SK-N-SH (cell line): ENCODE measurements at regions not wholly inside any gene's neighbourhood (a gene's known extent, or its start where the extent isn't known, plus 50 kb on each side); places are given as distances from the start of the nearest gene placed in this dataset.
A peak's percentile ranks its signal among the peaks of the same experiment; 100 is the strongest.

Experiments used
- CTCF ChIA-PET: fragments of 300-600, 350-600 bp; formaldehyde crosslinking; extraction: SDS; loops from one replicate; lab custom pipeline; 2021; lab: Yijun Ruan, JAX
- POLR2A ChIA-PET: fragments of 350-600 bp; sonication (Branson Sonifier 250); formaldehyde crosslinking; extraction: SDS; loops from one replicate; lab custom pipeline; 2020; ENCODE audit warnings: antibody characterized with exemption, inconsistent platforms; lab: Yijun Ruan, JAX
- DNase-seq: peaks from one replicate; pipeline ENCODE4 v3.0.0; 2012
- H2AFZ ChIP-seq: fragments of 200-600 bp; sonication (generic); 2 replicates; pipeline ENCODE4 v1.8.1; 2016; ENCODE audit warnings: antibody characterized with exemption, mild to moderate bottlenecking, low read depth
- H3F3A ChIP-seq: fragments of 200-600 bp; sonication (generic); replicated peaks from 2 replicates; pipeline ENCODE3; 2016; ENCODE audit warnings: antibody characterized with exemption, mild to moderate bottlenecking; ENCODE audit not compliant: insufficient read depth
- H3K27ac ChIP-seq, 2 experiments: fragments of 200-500 bp in 1 of 2; fragments of 200-600 bp in 1 of 2; sonication (Bioruptor generic) in 1 of 2; sonication (generic), shearing (Covaris generic) in 1 of 2; 2 replicates each; pipeline versions ENCODE4 v1.5.1 to v1.6.1; 2014 to 2016; ENCODE audit warnings: low read depth in 2 of 2, inconsistent platforms in 1 of 2, low read length in 1 of 2, mild to moderate bottlenecking in 1 of 2, mixed read lengths in 1 of 2
- H3K27me3 ChIP-seq: fragments of 200-600 bp; sonication (generic), shearing (Covaris generic); 2 replicates; pipeline ENCODE4 v1.6.1; 2016; ENCODE audit warnings: mixed run types; ENCODE audit not compliant: insufficient read depth
- H3K36me3 ChIP-seq, 2 experiments: fragments of 200-500 bp in 1 of 2; fragments of 200-600 bp in 1 of 2; sonication (Bioruptor generic) in 1 of 2; sonication (generic) in 1 of 2; replicated peaks in 1 of 2; 2 replicates each; pipeline versions ENCODE3 to v1.5.1; 2014 to 2016; ENCODE audit warnings: low read length in 1 of 2, mild to moderate bottlenecking in 1 of 2; ENCODE audit not compliant: insufficient read depth in 2 of 2, control insufficient read depth in 1 of 2
- H3K4me1 ChIP-seq, 2 experiments: fragments of 200-500 bp in 1 of 2; fragments of 200-600 bp in 1 of 2; sonication (Bioruptor generic) in 1 of 2; sonication (generic), shearing (Covaris generic) in 1 of 2; 2 replicates each; pipeline versions ENCODE4 v1.5.1 to v1.6.1; 2014 to 2016; ENCODE audit warnings: low read depth in 1 of 2, low read length in 1 of 2, mixed run types in 1 of 2; ENCODE audit not compliant: insufficient read depth in 2 of 2, control insufficient read depth in 1 of 2
- H3K4me2 ChIP-seq: fragments of 200-600 bp; sonication (generic), shearing (Covaris generic); 2 replicates; pipeline ENCODE4 v1.6.1; 2017; ENCODE audit warnings: mixed run types
- H3K4me3 ChIP-seq, 2 experiments: fragments of 200-500 bp in 1 of 2; fragments of 200-600 bp in 1 of 2; sonication (Bioruptor generic) in 1 of 2; sonication (generic), shearing (Covaris generic) in 1 of 2; 2 replicates each; pipeline versions ENCODE4 v1.5.1 to v1.8.1; 2014 to 2016; ENCODE audit warnings: low read depth in 2 of 2, inconsistent platforms in 1 of 2, low read length in 1 of 2, mild to moderate bottlenecking in 1 of 2, mixed read lengths in 1 of 2, moderate library complexity in 1 of 2
- H3K79me2 ChIP-seq: fragments of 200-600 bp; sonication (generic); 2 replicates; pipeline ENCODE4 v1.8.1; 2017; ENCODE audit warnings: mild to moderate bottlenecking; ENCODE audit not compliant: insufficient read depth
- H3K9ac ChIP-seq: fragments of 200-600 bp; sonication (generic); 2 replicates; pipeline ENCODE4 v1.6.1; 2017; ENCODE audit warnings: mixed run types
- H3K9me2 ChIP-seq: fragments of 200-600 bp; sonication (generic); 2 replicates; pipeline ENCODE4 v1.6.1; 2017; ENCODE audit warnings: mixed run types
- H3K9me3 ChIP-seq: fragments of 200-600 bp; sonication (generic); 2 replicates; pipeline ENCODE4 v1.6.1; 2017; ENCODE audit warnings: mixed run types, mild to moderate bottlenecking, moderate library complexity
- H4K20me1 ChIP-seq: fragments of 200-600 bp; sonication (generic); 2 replicates; pipeline ENCODE4 v1.6.1; 2017; ENCODE audit warnings: mild to moderate bottlenecking, mixed run types; ENCODE audit not compliant: insufficient read depth
- CHD2 ChIP-seq: fragments of 150-350 bp; IDR thresholded peaks from 2 replicates; pipeline ENCODE4 v1.6.1; 2018; ENCODE audit warnings: low read length; ENCODE audit not compliant: partially characterized antibody
- ELF1 ChIP-seq: IDR thresholded peaks from 2 replicates; pipeline ENCODE4 v1.4.0; 2012
- EZH2phosphoT487 ChIP-seq: fragments of 200-600 bp; sonication (generic); IDR thresholded peaks from 2 replicates; pipeline ENCODE4 v1.6.1; 2017; ENCODE audit warnings: low read depth, mixed run types, mild to moderate bottlenecking, antibody characterized with exemption, moderate library complexity, borderline replicate concordance
- FOSL2 ChIP-seq: IDR thresholded peaks from 2 replicates; pipeline ENCODE4 v1.4.0; 2012; ENCODE audit warnings: low read depth, mild to moderate bottlenecking, moderate library complexity, borderline replicate concordance
- FOXJ3 ChIP-seq: sonication (generic); formaldehyde crosslinking; IDR thresholded peaks from 2 replicates; pipeline ENCODE4 v1.5.1; 2020; ENCODE audit warnings: mild to moderate bottlenecking, missing genetic modification reagents
- FOXM1 ChIP-seq: IDR thresholded peaks from 2 replicates; pipeline ENCODE4 v1.4.0; 2012; ENCODE audit warnings: low read depth, mild to moderate bottlenecking
- NFIC ChIP-seq: IDR thresholded peaks from 2 replicates; pipeline ENCODE4 v1.4.0; 2012; ENCODE audit warnings: borderline replicate concordance
- NRF1 ChIP-seq: IDR thresholded peaks from 2 replicates; pipeline ENCODE4 v1.6.1; 2012; ENCODE audit warnings: low read depth, mild to moderate bottlenecking, low read length
- POLR2AphosphoS5 ChIP-seq: IDR thresholded peaks from 2 replicates; pipeline ENCODE4 v1.6.1; 2012; ENCODE audit warnings: low read depth, low read length
- RAD21 ChIP-seq: IDR thresholded peaks from 2 replicates; pipeline ENCODE4 v1.6.1; 2012; ENCODE audit warnings: mild to moderate bottlenecking, low read length
- RCOR1 ChIP-seq: fragments of 150-350 bp; IDR thresholded peaks from 2 replicates; pipeline ENCODE4 v1.6.1; 2017; ENCODE audit warnings: antibody characterized with exemption, low read length
- RFX5 ChIP-seq: IDR thresholded peaks from 2 replicates; pipeline ENCODE4 v1.6.1; 2012; ENCODE audit warnings: mild to moderate bottlenecking, improper control_type of control experiment, low read length
- RXRA ChIP-seq: IDR thresholded peaks from 2 replicates; pipeline ENCODE4 v1.4.0; 2012; ENCODE audit warnings: low read depth, mild to moderate bottlenecking, borderline replicate concordance
- SIN3A ChIP-seq: IDR thresholded peaks from 2 replicates; pipeline ENCODE4 v1.6.1; 2012; ENCODE audit warnings: low read depth, mild to moderate bottlenecking, low read length, moderate library complexity, borderline replicate concordance
- TCF12 ChIP-seq: IDR thresholded peaks from 2 replicates; pipeline ENCODE4 v1.4.0; 2012
- TEAD4 ChIP-seq: IDR thresholded peaks from 2 replicates; pipeline ENCODE4 v1.4.0; 2012; ENCODE audit warnings: mild to moderate bottlenecking, borderline replicate concordance; ENCODE audit not compliant: insufficient read depth
- WGBS: methylation state at CpG from one replicate; pipeline ENCODE4 v1.1.6; 2017; ENCODE audit warnings: low lambda C conversion rate; 5-methylcytosine and 5-hydroxymethylcytosine counted together
- TF ChIP-seq, protein P1 (sequence below): IDR thresholded peaks from 2 replicates; pipeline ENCODE4 v1.6.1; 2012; ENCODE audit warnings: mild to moderate bottlenecking, low read depth, low read length, moderate library complexity
- TF ChIP-seq, protein P2 (sequence below): fragments of 150-350 bp; IDR thresholded peaks from 2 replicates; pipeline ENCODE4 v1.6.1; 2017; ENCODE audit warnings: antibody characterized with exemption, low read length, low read depth, borderline replicate concordance
- TF ChIP-seq, protein P3 (sequence below): IDR thresholded peaks from 2 replicates; pipeline ENCODE4; 2012
- TF ChIP-seq, protein P4 (sequence below): IDR thresholded peaks from 2 replicates; pipeline ENCODE4 v1.4.0; 2012; ENCODE audit warnings: low read depth
- TF ChIP-seq, protein P5 (sequence below): fragments of 150-350 bp; IDR thresholded peaks from 2 replicates; pipeline ENCODE4 v1.6.1; 2016; ENCODE audit warnings: mild to moderate bottlenecking, low read depth, low read length

DNA sequence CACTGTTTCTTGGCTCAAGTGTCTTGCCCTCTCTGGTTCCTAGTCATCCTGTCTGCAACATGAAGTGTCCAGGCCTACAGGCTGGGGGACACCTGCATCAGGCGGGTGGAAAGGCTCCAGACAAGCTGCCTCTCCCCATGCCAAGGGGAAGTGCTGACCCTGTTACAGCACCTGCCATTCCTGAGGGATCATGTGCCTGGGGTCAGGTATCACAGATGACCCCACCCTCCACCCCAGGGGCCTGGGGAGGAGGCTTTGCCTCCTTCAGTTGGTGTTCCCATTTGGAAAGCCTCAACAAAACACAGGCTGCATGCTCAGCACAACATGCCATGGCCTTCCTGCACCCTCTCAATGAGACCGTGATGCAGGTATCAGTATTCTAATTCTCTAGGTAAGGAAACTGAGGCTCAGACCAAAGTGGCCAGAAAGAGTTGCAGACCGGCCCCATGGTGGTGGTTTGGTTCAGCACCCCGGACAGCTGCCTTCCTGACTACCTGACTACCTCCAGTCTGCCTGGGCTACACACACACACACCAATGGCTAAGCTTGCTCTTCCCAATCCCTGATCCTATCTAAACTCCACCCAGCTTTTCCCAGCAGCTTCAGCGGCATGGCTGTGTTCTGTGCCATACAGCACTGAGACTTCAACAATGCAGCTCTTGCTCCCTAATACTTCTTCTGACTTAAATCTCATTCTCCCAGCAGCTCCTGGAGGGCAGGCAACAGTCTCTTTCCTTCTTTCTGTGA is 69.7 kb upstream of the LINGO1 start:
- no peak overlapping the region for H3K4me2 ChIP-seq
- ChIA-PET POLR2A (no interaction called here), CTCF (interaction anchor here (1.1 kb wide), 1 partner anchor 53 kb away, joined by 5 read pairs; no protein-coding TSS in a partner anchor)
- no peaks in the 10 kb centered on the region for H3K9me2 ChIP-seq
- no peaks in the 10 kb centered on the region for H3K36me3 ChIP-seq
- no peak overlapping the region for H3K27ac ChIP-seq
- no peak for DNase-seq
- no peaks in the 10 kb centered on the region for H3K9me3 ChIP-seq
- no peaks in the 10 kb centered on the region for H3K4me1 ChIP-seq
- H3K27me3 ChIP-seq, result 0 out of 2 replicates have a peak, but pooled peaks cover 4% of the 10 kb centered on the region
- H3K79me2 ChIP-seq, result no peaks in the 10 kb centered on the region
- WGBS, result 35% methylated on average over 2 of the region's 5 CpGs
- no peak overlapping the region for H3K9ac ChIP-seq
- H4K20me1 ChIP-seq, result no peaks in the 10 kb centered on the region
- TF ChIP-seq, protein P1, sequence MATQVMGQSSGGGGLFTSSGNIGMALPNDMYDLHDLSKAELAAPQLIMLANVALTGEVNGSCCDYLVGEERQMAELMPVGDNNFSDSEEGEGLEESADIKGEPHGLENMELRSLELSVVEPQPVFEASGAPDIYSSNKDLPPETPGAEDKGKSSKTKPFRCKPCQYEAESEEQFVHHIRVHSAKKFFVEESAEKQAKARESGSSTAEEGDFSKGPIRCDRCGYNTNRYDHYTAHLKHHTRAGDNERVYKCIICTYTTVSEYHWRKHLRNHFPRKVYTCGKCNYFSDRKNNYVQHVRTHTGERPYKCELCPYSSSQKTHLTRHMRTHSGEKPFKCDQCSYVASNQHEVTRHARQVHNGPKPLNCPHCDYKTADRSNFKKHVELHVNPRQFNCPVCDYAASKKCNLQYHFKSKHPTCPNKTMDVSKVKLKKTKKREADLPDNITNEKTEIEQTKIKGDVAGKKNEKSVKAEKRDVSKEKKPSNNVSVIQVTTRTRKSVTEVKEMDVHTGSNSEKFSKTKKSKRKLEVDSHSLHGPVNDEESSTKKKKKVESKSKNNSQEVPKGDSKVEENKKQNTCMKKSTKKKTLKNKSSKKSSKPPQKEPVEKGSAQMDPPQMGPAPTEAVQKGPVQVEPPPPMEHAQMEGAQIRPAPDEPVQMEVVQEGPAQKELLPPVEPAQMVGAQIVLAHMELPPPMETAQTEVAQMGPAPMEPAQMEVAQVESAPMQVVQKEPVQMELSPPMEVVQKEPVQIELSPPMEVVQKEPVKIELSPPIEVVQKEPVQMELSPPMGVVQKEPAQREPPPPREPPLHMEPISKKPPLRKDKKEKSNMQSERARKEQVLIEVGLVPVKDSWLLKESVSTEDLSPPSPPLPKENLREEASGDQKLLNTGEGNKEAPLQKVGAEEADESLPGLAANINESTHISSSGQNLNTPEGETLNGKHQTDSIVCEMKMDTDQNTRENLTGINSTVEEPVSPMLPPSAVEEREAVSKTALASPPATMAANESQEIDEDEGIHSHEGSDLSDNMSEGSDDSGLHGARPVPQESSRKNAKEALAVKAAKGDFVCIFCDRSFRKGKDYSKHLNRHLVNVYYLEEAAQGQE, result peak; percentile 95
- no peak for TF ChIP-seq ELF1
- TF ChIP-seq, protein P2, sequence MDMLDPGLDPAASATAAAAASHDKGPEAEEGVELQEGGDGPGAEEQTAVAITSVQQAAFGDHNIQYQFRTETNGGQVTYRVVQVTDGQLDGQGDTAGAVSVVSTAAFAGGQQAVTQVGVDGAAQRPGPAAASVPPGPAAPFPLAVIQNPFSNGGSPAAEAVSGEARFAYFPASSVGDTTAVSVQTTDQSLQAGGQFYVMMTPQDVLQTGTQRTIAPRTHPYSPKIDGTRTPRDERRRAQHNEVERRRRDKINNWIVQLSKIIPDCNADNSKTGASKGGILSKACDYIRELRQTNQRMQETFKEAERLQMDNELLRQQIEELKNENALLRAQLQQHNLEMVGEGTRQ, result no peak
- TF ChIP-seq, protein P3, sequence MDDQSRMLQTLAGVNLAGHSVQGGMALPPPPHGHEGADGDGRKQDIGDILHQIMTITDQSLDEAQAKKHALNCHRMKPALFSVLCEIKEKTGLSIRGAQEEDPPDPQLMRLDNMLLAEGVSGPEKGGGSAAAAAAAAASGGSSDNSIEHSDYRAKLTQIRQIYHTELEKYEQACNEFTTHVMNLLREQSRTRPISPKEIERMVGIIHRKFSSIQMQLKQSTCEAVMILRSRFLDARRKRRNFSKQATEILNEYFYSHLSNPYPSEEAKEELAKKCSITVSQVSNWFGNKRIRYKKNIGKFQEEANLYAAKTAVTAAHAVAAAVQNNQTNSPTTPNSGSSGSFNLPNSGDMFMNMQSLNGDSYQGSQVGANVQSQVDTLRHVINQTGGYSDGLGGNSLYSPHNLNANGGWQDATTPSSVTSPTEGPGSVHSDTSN, result no peak
- no peak for TF ChIP-seq FOXM1
- H3F3A ChIP-seq, result no peaks in the 10 kb centered on the region
- no peak overlapping the region for H2AFZ ChIP-seq
- no peak overlapping the region for H3K4me3 ChIP-seq

DNA sequence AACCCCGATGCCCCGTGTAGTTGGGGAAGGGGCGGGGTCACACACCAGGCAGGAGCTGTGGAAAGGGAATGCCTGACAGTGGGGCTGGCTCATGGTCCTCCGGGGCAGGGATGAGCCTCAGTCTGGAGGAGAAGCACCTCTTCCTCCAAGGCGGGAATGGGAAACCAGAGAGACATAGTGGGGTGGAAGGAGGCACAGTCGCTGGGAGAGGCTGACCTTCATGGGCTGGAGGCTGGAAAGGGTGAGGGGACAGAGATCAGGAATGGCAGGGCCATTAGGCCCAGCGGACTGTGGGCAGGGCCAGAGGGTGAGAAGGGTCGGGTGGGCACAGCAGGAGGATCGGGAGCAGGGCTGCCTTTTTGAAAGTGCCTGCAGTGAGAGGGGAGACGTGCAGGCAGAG is 65.8 kb upstream of the LINGO1 start:
- 35% methylated on average over 10 of the region's 10 CpGs for WGBS
- Histone ChIP-seq H3K4me2 (no peak overlapping the region), H3K4me1 (peaks cover 0 to 8% of the 10 kb centered on the region in 2 experiments; a peak in 1 of 4 replicates), H3K27me3 (peaks cover 31% of the 10 kb centered on the region; the same call in 1 of the 2 replicates), H3F3A (no peaks in the 10 kb centered on the region), H3K9ac (no peak overlapping the region), H3K9me2 (no peaks in the 10 kb centered on the region), H3K4me3 (no peak overlapping the region), H4K20me1 (no peaks in the 10 kb centered on the region), H2AFZ (no peak overlapping the region), H3K36me3 (no peaks in the 10 kb centered on the region), H3K9me3 (no peaks in the 10 kb centered on the region), H3K27ac (no peak overlapping the region), H3K79me2 (no peaks in the 10 kb centered on the region)
- ChIA-PET CTCF (no interaction called here), POLR2A (no interaction called here)
- no peak for TF ChIP-seq NRF1
- no peak for TF ChIP-seq RCOR1
- no peak for TF ChIP-seq SIN3A
- TF ChIP-seq EZH2phosphoT487, result no peak
- TF ChIP-seq CHD2, result no peak
- no peak for TF ChIP-seq ELF1
- no peak for TF ChIP-seq NFIC
- TF ChIP-seq, protein P4, sequence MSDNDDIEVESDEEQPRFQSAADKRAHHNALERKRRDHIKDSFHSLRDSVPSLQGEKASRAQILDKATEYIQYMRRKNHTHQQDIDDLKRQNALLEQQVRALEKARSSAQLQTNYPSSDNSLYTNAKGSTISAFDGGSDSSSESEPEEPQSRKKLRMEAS, result no peak
- TF ChIP-seq POLR2AphosphoS5, result no peak
- no peak for TF ChIP-seq TCF12
- TF ChIP-seq RXRA, result no peak
- no peak for TF ChIP-seq RFX5
- TF ChIP-seq FOSL2, result no peak
- TF ChIP-seq FOXJ3 (CRISPR knock-in tag), result no peak
- TF ChIP-seq, protein P5, sequence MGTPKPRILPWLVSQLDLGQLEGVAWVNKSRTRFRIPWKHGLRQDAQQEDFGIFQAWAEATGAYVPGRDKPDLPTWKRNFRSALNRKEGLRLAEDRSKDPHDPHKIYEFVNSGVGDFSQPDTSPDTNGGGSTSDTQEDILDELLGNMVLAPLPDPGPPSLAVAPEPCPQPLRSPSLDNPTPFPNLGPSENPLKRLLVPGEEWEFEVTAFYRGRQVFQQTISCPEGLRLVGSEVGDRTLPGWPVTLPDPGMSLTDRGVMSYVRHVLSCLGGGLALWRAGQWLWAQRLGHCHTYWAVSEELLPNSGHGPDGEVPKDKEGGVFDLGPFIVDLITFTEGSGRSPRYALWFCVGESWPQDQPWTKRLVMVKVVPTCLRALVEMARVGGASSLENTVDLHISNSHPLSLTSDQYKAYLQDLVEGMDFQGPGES, result no peak
- no peak for TF ChIP-seq RAD21
- TF ChIP-seq FOXM1, result no peak
- TF ChIP-seq TEAD4, result no peak
- DNase-seq, result no peak
